ENCODE measurements at regions not wholly inside any gene's neighbourhood (a gene's known extent, or its start where the extent isn't known, plus 50 kb on each side); places are given as distances from the start of the nearest gene placed in this dataset.
"Not testable (repeated sequence)": the region's sequence is repeated elsewhere in the genome, so short reads cannot be mapped to it uniquely, and the experiment has no call there.

DNA sequence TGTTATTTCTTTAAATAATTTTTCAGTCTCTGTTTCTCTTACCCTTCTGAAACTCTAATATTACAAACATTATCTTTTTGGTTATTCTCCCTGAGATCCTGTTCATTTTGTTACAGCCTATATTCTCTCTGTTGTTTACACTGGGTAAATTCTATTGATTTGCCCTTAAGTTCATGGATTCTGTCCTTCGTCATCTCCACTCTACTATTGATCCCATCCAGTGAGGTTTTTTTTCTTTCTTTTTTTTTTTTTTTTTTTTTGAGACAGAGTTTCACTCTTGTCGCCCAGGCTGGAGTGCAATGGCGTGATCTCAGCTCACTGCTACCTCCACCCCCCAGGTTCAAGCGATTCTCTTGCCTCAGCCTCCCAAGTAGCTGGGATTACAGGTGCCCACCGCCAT lies 393.9 kb downstream of the ZNF674 start:
- not testable (repeated sequence) for ATAC-seq

DNA sequence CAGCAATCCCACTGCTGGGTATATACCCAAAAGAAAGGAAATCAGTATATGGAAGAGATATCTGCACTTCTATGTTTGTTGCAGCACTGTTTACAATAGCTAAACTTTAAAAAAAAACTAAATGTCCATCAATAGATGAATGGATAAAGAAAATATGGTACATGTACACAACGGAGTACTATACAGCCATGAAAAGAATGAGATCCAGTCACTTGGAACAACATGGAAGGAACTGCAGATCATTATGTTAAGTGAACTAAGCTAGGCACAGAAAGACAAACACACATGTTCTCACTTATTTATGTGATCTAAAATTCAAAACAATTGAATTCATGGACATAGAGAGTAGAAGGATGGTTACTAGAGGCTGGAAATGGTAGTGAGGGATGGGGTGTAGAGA lies 400.7 kb downstream of the ZNF674 start:
- no peak for ATAC-seq

DNA sequence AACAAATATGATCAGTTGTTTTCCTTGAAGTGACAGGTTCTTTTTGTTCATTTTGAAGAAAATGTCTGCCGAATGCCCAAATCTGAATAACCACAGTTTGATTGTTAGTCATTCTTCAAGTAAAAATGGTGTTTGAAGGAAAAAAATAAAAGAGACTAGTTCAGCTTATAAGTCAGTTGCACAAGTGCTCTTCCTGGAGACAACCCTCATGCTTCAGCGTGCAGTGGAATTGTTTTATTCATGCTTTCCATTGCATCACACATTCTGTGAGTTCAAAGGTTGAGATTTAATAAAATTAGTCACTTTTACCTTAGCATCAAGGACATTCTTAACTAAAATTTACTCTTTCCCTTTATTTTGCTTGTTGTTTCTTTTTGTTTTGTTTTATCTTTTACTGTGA lies 404.9 kb downstream of the ZNF674 start:
- ATAC-seq: peak; percentile 35 to 73

DNA sequence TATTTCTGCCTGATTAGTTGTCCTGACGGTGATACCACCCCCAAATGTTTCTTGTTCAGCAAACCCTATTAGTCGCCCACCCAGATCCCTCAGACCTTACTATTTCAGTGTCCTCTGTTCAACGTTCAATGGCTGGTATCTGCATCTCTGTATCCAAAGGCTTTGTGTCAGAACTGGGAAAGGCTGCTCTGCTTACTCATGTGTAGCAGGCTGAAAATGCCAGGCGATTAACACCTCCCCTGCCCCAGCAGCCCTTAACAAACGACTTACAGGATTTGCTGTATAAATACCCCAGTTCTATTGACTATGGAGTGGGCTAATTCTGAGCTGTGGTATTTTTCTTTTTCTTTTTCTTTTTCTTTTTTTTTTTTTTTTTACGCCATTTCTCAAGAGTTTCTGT lies 415.0 kb downstream of the ZNF674 start:
- ATAC-seq: no peak

DNA sequence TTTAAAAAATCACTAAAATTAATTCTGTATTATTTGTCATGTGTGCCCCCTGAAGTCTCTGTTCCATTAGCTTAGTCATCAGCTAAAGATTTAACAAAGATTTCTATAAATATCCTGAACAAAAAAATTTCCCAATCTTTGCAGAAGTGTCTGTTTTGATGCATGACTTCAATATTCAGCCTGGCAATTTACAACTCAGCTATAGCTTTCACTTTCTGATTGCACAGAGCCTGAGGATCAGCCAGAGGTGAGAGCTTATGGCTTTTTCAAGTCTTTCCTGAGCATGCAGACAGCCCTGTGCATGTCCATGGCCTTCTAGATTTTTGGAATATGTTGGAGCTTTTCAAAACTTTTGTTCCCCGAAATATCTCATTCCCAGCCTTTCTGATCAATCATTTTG lies 420.1 kb downstream of the ZNF674 start:
- no peak for ATAC-seq

DNA sequence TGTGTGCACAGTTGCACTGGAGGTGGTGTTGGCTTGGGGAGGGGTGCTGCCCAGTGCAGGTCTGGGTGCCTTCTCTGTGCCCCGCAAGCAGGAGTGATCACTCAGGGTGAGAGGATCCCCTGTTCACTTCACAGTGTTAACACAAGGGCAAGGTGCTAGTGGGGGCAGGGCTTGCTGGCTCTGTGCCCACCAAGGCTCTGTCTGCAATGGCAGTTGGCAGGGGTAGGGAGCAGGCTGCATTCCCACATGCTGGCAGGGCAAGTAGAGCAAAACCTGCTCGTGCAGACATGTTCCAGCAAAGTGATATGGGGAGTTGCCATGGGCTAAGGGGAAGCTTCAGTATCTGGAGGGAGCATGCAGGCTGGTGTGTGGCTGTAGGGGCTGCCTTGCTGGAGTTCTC lies 428.0 kb downstream of the ZNF674 start:
- no peak for ATAC-seq

DNA sequence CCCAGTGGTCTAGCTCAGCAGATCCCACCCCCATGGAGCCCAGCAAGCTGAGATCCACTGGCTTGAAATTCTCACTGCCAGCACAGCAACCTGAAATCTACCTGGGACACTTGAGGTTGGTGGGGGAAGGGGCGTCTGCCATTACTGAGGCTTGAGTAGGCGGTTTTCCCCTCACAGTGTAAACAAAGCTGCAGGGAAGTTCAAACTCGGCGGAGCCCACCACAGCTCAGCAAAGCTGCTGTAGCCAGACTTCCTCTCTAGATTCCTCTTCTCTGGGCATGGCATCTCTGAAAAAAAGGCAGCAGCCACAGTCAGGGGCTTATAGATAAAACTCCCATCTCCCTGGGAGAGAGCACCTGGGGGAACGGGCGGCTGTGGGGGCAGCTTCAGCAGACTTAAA lies 457.9 kb downstream of the ZNF674 start:
- ATAC-seq: not testable (repeated sequence)

DNA sequence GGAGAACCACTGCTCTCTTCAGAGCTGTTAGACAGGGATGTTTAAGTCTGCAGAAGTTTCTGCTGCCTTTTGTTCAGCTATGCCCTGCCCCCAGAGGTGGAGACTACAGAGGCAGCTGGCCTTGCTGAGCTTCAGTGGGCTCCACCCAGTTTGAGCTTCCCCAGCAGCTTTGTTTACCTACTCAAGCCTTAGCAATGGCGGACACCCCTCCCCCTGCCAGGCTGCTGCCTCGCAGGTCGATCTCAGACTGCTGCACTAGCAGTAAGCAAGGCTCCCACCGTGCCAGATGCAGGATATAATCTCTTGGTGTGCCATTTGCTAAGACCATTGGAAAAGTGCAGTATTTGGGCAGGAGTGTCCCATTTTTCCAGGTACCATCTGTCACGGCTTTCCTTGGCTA lies 465.1 kb downstream of the ZNF674 start:
- not testable (repeated sequence) for ATAC-seq

DNA sequence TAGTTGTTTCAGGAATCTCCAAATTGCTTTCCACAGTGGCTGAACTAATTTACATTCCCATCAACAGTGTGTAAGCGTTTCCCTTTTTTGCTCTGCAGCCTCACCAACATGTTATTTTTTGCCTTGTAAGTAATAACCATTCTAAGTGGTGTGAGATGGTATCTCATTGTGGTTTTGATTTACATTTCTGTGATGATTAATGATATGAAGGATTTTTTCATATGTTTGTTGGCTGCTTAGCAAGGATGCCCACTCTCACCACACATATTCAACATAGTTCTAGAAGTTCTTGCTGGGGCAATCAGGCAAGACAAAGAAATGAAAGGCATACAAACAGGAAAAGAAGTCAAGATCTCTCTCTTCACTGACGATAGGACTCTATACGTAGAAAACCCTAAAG lies 472.4 kb downstream of the ZNF674 start:
- no peak for ATAC-seq

DNA sequence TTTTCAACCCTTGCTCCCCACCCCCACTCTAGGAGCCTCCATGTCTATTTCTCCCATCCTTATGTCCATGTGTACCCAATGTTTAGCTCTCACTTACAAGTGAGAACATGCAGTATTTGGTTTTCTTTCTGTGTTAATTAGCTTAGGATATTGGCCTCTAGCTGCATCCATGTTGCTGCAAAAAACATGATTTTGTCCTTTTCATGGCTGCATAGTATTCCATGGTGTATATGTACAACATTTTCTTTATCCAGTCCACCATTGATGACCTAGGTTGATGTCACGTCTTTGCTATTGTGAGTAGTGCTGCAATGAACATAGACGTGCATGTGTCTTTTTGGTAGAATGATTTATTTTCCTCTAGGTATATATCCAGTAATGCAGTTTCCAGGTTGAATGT lies 472.8 kb downstream of the ZNF674 start:
- no peak for ATAC-seq

DNA sequence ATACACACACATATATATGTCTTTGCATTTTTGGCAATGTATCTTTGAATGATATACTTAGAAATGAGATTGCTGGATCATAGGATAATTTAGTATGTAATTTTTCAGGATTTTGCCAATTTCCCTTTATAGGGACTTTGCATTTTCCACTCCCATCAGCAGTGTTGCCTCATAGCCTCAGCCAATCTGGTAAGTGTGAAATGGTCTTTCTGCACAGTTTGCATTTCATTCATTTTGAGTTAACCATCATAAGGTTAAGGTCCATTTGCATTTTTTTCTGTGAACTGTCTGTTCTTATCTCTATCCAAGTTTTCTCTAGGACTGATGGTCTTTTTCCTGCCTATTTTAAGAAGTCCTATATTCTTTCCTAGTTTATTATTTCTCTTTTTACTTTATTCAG lies 474.8 kb downstream of the ZNF674 start:
- no peak for ATAC-seq

DNA sequence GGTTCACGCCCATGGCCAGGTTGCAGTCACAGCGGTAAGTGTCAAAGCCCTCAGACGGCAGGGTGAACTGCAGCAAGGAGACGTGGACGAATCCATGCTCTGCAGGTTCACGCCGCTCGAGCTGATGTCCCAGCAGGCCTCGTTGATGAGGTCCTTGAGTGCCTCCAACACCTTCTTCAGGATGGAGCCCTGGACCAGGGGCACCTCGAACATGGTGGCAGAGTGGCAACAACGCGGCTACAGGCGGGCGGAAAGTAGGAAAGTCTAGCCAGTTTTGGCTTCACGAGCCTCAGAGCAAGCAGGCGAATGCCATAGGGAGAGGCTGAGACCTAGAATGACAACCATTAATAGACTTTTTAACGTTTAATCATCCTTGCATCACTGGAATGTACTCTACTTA lies 485.9 kb downstream of the ZNF674 start:
- ATAC-seq: no peak

DNA sequence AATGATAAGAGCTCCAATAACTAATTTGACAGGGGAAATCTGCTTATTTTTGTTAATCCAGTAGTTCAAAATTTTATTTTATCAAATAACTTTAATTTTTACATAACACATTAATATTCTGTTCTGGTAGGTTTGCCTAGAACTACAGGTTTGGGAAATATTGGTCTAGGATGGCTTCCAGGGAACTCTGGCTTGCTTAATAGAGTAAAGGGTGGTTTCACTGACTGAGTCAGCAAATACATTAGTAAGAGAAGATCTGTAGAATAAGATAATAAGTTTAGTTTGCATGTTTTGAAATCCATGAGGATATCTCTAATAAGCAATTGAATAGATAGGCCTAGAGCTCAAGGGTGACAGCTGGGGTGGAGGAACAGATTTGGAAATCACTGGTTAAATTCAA lies 500.7 kb downstream of the ZNF674 start:
- no peak for ATAC-seq

DNA sequence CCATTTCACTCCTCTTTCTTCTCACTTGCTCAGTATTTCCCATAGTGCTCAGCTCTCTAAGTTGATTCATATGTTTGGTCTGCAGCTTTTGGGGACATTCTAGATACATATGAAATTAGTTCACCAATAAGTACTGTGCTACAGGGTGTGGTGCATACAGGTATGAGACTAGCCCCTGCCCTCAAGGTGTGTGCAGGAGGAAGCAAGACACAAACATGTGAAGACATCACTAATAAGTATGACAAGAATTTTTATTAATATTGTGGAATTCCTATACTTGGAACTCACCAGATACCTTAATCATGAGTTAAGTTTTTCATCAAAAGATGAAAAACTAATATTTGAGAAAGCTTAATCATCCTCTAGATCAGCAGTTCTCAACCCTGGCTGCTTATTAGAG lies 505.2 kb downstream of the ZNF674 start:
- no peak for ATAC-seq

DNA sequence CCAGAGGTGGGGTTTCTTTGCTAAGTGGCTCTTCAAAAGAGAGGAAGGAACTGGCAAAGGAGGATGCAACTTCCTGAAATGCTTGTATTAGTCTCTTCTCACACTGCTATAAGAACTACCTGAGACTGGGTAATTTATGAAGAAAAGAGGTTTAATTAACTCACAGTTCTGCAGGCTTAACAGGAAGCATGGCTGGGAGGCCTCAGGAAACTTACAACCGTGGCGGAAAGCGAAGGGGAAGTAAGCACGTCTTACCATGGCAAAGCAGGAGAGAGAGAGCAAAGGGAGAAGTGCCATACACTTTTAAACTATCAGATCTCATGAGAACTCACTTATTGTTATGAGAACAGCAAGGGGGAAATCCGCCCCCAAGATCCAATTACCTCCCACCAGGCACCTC lies 505.7 kb downstream of the ZNF674 start:
- no peak for ATAC-seq

DNA sequence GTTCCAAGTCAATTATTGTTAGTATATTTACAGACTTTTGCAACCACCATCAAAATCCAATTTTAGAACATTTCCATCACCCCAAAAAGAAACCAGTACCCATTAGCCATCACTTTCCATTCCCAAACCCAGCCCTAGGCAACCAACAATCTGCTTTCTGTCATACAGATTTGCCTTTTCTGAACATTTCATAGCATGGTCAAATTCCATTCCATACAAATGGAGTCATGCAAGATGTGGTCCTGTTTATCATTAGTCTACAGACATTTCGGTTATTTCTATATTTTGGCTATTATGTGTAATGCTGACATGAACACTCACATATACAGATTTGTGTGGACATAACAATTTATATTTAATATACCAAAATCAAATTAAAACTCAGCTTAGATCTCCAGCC lies 508.7 kb downstream of the ZNF674 start:
- no peak for ATAC-seq

DNA sequence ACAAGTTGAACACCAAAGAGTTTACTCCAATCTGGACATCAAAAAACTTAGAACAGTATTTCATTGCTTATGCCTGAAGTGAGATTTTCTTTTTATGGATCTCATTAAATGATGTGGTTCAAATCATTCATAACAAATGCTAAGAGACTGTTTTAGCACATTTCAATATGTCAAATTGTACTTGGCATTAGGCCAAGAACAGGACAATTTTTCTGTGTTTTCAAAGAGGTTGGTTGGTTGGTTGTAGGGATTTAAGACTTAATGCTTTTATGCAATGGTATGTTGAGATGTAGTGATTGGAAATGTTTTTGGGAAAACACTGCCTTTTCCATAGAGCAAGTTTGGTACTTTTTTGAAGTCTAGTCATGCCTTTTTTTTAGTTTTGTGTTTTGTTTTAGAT lies 510.4 kb downstream of the ZNF674 start:
- ATAC-seq: no peak

DNA sequence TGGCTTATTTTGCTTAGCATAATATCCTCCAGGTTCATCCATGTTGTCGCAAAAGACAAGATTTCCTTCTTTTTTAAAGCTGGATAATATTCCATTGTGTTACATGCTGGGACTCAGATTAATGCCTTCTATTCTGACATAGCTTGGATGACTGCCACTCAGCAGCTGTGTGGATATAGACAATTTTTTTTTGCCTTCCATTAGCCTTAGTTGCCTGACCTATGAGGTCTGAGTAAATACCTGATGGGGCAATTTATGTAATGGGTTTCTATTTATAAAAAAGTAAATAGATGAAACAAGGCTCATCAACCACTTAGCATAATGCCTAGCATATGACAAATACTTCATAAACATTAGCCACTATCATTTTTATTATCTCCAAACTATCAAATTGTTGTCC lies 515.4 kb downstream of the ZNF674 start:
- no peak for ATAC-seq

DNA sequence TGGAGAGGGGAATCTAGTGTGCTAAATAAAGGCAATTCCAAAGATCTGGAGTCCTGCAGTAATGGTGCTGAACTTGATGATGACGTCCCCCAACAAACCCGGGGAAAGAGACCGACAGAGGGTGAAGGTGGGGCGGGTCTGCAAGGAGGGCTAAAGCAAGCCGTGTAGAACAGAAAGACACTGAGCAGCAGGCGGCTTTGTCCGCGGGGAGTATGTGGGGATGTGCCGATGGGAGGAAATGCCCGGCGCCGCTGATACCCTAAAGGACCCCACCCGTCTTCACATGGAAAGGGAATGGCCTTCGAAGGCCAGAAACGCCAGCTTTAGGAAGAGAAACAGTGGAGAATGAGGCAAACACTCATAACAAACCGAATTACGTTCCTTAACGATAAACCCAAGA lies 528.9 kb downstream of the ZNF674 start:
- ATAC-seq: no peak

DNA sequence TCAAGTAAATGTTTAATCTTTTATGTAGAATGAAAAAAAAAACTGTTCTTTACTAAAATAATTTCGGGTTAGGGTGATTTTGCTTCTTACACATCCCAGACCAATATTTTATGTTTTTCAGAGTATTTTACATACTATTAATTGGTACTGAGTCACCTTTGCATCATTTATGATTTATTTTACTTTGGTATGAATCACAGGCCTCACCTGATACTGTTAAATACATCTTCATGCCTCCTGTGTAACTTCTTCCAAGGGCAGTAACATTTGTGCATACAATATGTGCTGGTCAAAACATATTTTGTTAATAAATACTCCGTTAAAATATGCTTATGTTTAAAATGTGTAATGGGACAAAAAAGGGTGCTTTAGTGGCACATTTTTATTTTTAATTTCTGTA lies 529.6 kb downstream of the ZNF674 start:
- ATAC-seq: no peak

DNA sequence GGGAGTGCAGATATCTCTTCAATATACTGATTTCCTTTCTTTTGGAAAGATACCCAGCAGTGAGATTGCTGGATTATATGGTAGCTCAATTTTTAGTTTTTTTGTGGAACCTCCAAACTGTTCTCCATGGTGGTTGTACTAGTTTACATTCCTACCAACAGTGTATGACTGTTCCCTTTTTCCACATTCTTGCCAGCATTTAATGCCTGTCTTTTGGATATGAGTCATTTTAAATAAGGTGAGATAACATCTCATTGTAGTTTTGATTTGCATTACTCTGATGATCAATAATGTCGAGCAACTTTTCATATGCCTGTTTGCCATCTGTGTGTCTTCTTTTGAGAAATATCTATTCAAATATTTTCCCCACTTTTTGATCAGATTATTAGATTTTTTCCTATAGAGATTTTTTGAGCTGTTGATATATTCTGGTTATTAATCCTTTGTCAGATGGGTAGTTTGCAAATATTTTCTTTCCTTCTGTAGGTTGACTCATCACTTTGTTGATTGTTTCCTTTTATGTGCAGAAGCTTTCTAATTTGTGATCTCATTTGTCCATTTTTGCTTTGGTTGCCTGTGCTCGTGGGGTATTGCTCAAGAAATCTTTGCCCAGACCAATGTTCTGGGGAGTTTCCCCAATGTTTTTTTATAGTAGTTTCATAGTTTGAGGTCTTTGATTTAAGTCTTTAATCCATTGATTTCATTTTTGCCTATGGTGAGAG lies 552.7 kb downstream of the ZNF674 start:
- ATAC-seq: no peak

DNA sequence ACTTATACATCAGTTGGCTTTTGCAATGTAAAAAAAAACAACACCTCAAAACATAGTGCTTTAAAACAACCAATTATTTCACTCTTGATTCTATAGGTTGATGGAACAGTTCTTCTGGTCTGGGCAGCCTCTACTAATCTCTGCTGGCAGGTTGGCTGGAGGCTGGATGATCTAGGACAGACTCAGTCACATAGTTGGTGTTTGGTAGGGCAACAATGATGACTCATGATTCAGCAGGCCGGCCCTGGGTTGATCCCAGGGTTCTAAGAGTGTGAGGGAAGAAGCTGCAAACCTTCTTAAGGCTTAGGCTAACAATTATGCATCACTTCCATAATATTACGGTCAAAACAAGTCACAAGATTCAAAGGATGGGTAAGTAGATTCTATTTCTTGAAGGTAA lies 558.2 kb downstream of the ZNF674 start:
- no peak for ATAC-seq

DNA sequence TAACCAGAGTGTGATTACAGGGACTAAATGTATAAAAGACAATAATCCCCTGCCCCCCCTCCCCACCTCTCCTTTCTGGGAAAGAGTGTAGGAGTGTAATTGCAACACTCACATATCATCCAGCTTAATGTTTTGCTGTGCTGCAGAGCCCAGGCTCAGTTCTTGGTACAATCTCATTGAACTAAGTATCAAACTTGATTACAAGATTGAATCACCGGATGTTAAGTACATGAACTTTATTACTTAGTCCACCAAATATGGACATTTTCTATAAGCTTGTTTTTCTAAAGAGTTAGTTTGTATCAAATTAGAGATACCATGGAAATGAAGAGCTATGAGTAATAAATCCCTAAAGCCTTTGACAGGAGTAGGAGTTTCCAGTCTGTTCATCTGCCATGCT lies 559.1 kb downstream of the ZNF674 start:
- no peak for ATAC-seq

DNA sequence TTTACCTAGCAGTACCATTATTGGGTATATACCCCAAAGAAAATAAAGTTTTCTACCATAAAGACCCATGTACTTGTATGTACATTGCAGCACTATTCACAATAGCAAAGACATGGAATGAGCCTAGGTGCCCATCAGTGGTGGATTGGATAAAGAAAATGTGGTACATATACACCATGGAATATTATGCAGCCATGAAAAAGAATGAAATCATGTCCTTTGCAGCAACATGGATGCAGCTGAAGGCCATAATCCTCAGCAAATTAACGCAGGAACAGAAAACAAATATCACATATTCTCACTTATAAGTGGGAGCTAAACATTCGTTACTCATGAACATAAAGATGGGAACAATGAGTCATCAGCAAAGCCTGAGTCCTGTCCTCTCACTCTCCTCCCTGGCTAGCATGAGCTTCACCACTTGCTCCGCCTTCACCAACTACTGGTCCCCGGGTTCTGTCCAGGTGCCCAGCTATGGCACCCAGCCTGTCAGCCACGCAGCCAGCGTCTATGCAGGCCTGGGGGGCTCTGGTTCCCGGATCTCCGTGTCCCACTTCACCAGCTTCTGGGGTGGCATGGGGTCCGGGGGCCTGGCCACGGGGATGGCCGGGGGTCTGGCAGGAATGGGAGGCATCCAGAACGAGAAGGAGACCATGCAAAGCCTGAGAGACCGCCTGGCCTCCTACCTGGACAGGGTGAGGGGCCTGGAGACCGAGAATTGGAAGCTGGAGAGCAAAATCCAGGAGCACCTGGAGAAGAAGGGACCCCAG lies 562.1 kb downstream of the ZNF674 start:
- ATAC-seq: not testable (repeated sequence)

DNA sequence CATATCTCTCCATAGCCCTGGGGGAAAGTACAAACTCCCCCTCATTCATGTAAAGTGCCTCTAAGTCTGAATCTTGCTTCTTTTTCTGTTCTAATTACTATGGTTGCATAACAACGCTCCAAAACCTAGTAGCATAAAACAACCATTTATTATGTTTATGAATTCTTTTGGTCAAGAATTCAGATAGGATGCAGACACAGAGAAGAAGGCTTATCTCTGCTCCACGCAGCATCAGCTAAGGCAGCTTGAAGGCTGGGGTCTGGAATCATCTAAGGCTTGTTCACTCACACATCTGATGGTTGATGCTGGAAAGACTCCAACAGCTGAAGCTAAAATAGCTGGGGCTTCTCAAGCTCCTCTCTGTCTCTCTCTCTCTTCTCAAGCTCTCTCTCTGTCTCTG lies 564.5 kb downstream of the ZNF674 start:
- no peak for ATAC-seq
